Stimulated activated CD4-positive, alpha-beta T cell treated with anti-CD3 and anti-CD28 coated beads, Interleukin-12 subunit alpha, Interleukin-12 subunit beta, amount 100 ng/mL, for 24 hours (primary cell): ENCODE measurements at regions not wholly inside any gene's neighbourhood (a gene's known extent, or its start where the extent isn't known, plus 50 kb on each side); places are given as distances from the start of the nearest gene placed in this dataset.

Source experiments
- DNase-seq, 2 experiments: peaks; one replicate each; pipeline ENCODE4 v3.0.0-alpha.2; 2020; ENCODE audit warnings: low read depth in 2 of 2

DNA sequence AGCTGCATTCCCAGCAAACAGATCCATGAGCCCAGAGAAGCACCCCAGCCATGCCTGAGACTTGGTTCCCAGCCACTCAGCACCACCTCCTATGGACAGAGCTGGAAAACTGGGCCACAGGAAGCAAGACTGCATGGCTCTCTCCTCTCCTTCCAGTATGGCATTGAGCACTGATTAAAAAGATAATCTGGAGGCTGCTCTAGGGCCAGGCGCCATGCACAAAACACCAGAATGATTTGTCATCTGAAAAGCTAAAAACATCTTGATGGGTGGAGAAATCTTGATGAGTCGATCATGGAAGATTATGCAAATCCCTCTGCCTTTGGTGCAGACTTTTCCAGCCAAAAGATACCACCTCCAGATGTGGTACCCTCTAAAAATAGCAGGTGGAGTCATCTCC is 62.7 kb upstream of the MRPS22 start:
- no peak for DNase-seq

DNA sequence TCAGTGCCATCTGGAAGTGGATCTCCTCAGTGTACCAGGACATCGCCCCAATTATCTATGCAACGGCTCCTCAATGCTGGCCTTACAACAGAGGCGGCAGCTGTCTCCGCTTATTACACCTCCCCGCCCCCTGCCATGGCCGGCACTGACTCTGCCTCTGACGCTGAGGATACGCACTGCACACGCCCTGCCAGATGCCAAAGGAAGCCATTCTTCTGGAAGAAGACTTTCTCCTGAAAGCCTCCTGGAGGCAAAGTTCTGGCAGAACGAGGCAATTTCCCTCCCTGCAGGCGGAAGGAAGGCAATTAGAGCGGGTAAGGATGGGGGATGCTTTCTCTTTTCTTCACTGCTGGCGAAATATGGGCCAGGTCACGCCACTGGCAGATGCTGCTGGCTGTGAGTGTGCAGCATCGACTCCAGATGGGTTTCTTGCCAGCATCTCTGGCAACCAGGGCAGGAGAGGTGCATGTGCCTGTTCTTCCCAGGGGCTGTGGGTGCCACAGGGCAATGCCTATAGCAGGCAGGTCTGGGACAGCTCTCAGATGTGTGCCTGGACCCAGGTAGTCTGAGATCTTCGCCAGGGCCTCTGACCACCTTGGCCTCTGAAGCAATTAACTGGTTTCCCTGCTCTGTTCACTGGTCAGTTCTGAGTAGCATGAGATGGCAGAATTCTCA is 62.2 kb upstream of the MRPS22 start:
- no peak for DNase-seq

DNA sequence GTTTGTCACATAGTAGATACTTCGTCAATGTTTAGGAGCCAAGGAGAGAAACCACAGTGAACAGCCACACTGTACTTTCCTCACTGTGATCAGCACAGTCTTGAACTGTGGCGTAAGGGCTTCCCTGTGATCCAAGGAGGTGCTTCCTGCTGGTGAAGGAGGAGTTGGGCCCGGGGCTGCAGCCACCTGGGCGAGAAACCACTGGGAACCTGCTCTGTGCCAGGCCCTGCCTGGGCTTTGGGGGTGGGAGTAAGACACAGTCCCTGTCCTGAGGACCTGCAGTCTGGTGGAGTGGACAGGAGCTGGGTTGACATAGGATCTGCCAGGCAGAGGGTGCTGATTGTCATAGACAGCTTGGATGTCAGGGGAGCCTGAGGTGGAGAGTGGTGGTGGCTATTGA is 60.5 kb upstream of the MRPS22 start:
- no peak for DNase-seq

DNA sequence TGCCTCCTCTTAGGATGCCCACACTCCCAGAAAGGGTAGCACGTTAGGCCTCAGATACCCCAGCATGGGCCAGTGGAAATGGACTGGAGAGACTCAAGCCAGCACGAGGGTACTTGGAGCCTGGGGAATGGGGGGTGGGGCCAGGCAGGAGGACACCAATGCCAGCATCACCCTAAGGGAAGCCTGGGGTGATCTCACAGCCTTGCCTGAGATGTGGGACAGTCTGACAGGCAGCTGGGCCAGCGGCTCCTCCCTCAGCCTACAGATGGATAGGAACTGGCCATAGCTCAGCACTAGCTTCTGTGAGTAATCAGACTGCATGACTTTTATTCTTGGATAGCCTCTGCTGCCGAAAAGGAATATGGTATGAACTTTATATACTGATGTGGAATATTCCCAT is 59.6 kb upstream of the MRPS22 start:
- DNase-seq: no peak

DNA sequence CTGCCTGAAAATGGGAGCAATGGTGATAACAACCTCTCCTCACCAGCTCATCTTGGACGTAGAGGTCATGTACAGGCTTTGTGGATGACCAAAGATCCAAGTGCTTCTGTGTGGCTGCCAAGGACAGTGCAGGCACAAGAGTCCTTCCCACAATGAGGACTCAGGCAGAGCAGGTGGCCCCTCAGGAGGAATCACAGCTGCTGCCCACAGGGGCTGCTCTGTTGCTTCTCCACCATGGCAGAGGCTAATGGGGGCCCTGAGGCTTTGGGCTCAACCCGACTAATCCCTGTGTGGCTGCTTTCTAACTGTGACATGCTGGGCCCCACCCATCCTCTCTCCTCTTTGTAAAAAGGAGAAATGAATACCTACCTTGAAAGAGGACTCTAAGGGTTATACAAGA is 58.1 kb upstream of the MRPS22 start:
- no peak for DNase-seq

DNA sequence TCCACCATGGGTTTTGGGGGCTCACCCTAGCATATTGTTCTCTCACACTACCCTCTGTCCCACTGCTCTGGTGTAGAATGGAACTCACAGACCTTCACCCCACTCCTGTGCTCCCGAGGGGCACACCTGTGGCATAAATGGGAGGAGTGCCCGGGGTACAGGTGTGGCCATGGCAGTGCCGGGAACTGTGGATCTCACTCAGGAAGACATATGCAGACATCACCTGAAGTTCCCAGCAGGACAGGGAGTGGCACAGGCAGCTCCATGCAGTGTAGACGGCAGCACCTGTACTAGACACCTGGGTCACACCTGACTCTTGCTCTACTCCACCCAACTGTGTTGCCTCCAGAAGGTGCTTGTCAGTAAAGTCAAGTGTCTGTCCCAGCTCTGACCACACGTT is 57.6 kb upstream of the MRPS22 start:
- DNase-seq: no peak

DNA sequence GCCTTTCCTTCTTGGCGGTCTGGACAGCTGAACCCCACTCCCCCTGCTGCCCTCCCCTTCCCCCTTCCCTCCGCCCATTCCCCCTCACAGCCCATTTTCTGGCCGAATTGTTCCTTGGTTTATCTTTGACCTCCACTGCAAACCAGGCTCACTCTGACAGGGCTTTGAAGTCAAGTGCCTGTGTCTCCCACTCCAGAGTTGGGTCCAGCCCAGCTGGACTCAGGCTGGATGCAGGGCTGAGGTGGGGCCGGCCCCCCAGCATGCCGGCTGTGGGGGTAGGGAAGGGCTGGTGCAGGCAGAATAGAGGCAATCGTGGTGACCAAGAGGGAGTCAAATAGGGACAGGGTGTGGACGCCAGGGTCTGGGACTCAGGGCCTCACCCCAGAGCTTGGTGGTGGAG is 57.0 kb upstream of the MRPS22 start:
- no peak for DNase-seq

DNA sequence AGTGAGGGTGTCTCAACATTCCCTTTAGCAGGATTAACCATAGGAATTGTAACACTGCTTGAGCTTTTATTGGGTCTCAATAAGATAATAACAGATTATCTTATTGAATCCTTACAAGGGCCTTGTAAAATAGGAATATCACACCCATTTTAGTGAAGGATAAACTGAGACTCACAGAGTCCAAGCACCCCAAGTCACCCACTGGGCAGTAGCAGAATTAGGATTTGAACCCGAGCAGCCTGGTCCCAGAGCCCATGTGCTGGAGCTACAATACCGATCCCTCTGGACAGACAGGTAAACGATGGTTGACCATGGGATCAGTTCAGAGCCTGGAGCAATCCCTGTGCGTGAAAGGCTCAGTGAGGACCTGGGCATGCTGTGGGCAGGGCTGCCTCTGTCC is 56.3 kb upstream of the MRPS22 start:
- DNase-seq: no peak

DNA sequence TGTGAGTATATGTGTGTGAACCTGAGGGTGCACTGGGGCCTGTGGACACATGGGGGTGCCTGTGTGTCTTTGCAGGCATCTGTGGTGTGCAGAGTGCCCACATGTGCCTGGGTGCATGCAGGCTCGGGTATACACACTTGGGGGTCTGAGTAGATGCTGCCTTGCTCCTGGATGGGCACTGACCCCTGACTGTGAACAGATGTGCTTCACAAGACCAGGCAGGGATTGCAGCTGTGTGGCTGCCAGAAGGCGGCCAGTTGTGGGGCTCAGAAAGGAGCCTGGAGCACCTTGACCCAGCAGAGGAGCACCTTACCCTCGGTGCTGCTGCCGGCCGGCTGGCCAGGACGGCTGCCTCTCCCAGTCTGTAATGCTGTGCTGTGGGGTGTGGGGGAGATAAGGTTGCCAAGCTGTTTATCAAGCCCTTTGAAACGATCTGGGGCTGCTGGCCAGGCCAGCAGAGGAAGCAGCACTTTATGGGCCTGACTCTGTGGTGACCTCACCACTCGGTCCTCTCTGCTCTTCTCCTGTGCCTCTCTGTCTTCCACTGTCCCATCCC is 55.5 kb upstream of the MRPS22 start:
- DNase-seq: no peak

DNA sequence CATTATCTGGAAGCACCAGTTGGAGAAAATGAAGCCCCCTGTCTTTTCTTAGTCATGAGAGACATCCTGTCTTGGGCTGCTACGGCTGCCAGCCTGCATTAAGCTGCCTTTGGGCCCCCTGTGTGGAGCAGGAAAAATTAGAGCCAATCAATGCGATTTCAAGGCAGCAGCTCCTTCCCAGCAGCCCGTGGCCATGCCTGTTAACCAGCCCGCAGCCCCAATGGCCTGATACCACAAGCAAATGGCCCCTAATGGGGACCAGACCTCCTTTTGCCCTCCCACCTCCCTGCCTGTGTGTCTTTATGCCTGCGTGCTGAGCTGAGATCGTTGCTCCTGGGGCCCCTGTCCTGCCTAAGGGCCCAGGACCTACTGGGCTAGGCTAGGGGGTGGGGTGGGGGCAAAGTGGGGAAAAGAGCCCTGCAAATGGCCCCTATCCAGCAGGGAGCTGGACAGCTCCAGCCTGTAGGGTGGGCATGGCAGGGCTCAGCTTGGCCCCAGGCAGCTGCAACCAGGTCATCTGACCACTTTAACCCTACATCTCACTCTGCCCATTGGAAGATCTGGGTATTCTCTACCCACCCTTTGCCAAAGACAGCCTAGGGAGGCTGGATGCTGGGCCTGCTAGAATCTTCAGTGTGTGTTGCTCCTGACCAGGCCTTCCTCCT is 53.8 kb upstream of the MRPS22 start:
- DNase-seq: no peak

DNA sequence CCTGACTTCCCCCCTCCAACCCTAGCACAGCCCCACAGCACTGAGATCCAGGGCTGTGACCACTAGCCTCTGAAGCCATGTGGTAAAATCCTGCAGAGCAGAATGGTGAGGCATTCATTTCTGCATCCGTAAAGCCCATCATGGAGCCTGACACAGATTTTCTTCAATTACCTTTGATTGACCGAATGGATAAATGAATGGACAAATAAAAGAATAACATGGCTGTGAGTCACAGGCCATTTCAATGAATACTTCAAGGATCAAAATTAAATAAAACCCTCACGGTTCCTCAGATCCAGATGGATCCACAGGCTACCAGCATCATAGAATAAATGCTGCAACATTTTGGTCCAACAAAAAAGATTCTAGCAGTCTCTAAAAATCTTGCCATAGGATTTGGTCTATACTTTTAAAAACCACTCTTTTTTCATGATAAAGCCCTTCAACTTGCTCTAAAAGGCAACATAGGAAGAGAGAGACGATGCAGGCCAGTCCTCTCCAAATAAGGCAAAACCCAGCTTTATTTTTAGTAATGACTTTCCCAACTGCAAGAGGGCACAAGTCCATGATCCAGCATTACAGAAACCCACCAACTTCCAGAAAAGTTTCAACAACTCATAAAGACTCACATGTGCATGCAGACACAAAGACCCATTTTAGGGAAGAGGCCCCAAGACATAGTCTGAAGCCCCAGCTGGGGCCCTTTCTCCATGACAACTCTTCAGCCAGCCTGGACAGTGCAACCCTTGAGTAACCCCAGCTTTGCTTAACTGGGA is 52.4 kb upstream of the MRPS22 start:
- no peak for DNase-seq

DNA sequence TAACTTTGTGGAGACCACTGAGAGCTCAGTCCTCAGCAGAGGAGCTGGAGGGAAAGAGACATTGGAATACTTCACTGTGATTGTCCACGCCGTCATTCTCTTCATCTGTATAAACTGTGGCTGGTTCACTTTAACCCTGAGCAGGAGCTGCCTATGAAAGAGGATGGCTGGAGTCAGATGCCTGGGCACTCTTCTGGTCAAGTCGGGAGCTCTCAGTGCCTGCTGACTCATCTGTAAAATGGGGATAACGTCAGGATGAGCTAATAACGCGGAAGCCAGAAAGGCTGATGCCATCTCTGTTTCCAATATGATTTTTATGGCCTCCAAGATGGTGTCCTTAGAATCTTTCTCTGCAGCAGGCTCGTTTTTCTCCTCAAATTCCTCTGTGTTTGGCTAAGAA is 51.6 kb upstream of the MRPS22 start:
- no peak for DNase-seq

DNA sequence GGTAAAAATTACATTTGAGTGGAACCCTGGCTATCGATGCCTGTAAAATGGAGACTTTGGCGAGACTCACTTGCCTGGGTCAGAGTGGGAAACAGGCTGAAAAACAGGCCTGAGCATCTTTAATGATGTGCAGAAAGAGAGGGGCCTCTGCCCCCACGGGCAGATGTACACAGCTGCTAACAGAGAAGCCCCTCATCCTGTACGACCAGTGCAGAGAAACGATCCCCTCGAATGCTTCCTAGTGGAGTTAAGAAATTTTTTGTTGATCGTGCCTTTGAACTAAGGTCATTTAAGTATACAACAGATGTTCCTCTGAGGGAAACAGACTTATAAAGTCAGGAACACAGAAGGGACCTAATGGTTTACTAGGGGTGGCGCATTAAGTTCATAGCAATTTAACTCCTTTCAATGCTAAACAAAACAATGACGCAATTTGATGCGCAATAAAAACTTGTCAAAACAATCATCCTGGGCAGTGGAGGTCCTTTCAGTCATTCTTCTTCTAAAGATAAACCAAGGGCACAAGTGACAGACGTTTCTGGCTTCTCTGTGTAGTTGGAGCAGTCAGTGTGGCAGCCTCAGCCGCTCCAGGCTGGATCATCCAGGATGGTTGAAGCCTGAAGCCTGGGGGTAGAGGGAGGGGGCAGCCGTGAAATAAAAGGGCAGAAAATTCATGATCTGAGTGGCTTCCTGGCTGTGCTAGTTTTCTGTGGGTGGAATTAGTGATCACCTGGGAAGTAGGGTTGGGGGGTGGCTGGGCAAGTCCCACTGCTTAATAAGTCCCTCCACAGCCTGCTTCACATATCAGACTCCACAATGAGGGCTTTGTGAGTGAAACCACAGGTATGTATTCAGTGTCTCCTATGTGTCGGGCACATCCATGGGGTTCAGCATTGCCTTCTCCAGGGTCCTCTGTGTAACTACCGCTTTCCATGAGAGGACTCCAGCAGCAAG is 50.8 kb upstream of the MRPS22 start:
- DNase-seq: no peak

DNA sequence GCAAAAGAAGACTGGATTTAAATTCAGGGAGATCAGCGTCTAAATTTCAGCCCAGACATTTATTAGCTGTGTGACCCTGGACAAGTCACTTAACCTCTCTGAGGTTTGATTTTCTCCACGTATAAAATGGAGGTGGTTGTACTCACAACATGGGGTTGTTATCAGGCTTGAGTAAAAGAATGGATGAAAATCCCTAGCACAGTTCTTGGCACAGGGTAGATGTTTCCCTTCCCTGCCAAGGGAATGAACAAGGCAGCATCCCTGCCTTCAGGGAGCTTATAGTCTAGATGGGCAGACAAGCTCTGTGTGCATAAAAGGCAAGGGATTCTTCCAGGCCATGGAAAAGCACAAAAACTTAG is 50.2 kb upstream of the MRPS22 start:
- no peak for DNase-seq
